ENCODE measurements at regions not wholly inside any gene's neighbourhood (a gene's known extent, or its start where the extent isn't known, plus 50 kb on each side); places are given as distances from the start of the nearest gene placed in this dataset.

GRCh38 chr6:91575032-91575431 is 988.2 kb upstream of the MAP3K7 start:
- no peak for TF ChIP-seq CTCF (IDR thresholded peaks at IDR 0.05)
- Histone ChIP-seq H3K27me3 (no peaks in the 10 kb centered on the region), H3K4me3 (no peak overlapping the region), H3K27ac (no peak overlapping the region), H3K36me3 (no peaks in the 10 kb centered on the region), H3K9me3 (no peaks in the 10 kb centered on the region), H3K4me1 (no peaks in the 10 kb centered on the region)
- no peak for DNase-seq (ENCODE audit: low spot score in 2 of 2)
- intact Hi-C loops (cut with DNase I): no loop called here

GRCh38 chr6:91573826-91574416 is 987.0 kb upstream of the MAP3K7 start:
- no peaks in the 10 kb centered on the region for H3K27me3 ChIP-seq
- H3K27ac ChIP-seq: no peak overlapping the region
- no peak for TF ChIP-seq CTCF (IDR thresholded peaks at IDR 0.05)
- no peaks in the 10 kb centered on the region for H3K9me3 ChIP-seq
- H3K36me3 ChIP-seq: no peaks in the 10 kb centered on the region
- H3K4me3 ChIP-seq: no peak overlapping the region
- no peaks in the 10 kb centered on the region for H3K4me1 ChIP-seq
- DNase-seq (ENCODE audit: low spot score in 2 of 2): no peak
- intact Hi-C loops (cut with DNase I): no loop called here

- H3K36me3 ChIP-seq: no peaks in the 10 kb centered on the region
- no peak for TF ChIP-seq CTCF (IDR thresholded peaks at IDR 0.05)
- DNase-seq (ENCODE audit: low spot score in 2 of 2): no peak
- no peak overlapping the region for H3K27ac ChIP-seq
- no peak overlapping the region for H3K4me3 ChIP-seq
- H3K9me3 ChIP-seq: no peaks in the 10 kb centered on the region
- H3K27me3 ChIP-seq: no peaks in the 10 kb centered on the region
- intact Hi-C loops (cut with DNase I): no loop called here
- no peaks in the 10 kb centered on the region for H3K4me1 ChIP-seq
Observed at GRCh38 chr6:91572878-91573277, 986.0 kb upstream of the MAP3K7 start.

GRCh38 chr6:91569071-91569470 is 982.2 kb upstream of the MAP3K7 start:
- Histone ChIP-seq H3K36me3 (no peaks in the 10 kb centered on the region), H3K27ac (no peak overlapping the region), H3K27me3 (no peaks in the 10 kb centered on the region), H3K9me3 (peaks cover 0 to 5% of the 10 kb centered on the region in 2 donors), H3K4me3 (no peak overlapping the region), H3K4me1 (no peaks in the 10 kb centered on the region)
- DNase-seq (ENCODE audit: low spot score in 2 of 2): no peak
- no peak for TF ChIP-seq CTCF (IDR thresholded peaks at IDR 0.05)
- intact Hi-C loops (cut with DNase I): no loop called here

- Histone ChIP-seq H3K4me1 (no peaks in the 10 kb centered on the region), H3K36me3 (no peaks in the 10 kb centered on the region), H3K9me3 (peaks cover 0 to 5% of the 10 kb centered on the region in 2 donors), H3K4me3 (no peak overlapping the region), H3K27me3 (no peaks in the 10 kb centered on the region), H3K27ac (no peak overlapping the region)
- TF ChIP-seq CTCF (IDR thresholded peaks at IDR 0.05): no peak
- no peak for DNase-seq (ENCODE audit: low spot score in 2 of 2)
- intact Hi-C loops (cut with DNase I): no loop called here
Observed at GRCh38 chr6:91566467-91566866, 979.6 kb upstream of the MAP3K7 start.

GRCh38 chr6:91565207-91565606 is 978.3 kb upstream of the MAP3K7 start:
- Histone ChIP-seq H3K36me3 (no peaks in the 10 kb centered on the region), H3K27me3 (no peaks in the 10 kb centered on the region), H3K9me3 (peaks cover 0 to 11% of the 10 kb centered on the region in 2 donors), H3K4me1 (no peaks in the 10 kb centered on the region), H3K4me3 (no peak overlapping the region), H3K27ac (no peak overlapping the region)
- no peak for TF ChIP-seq CTCF (IDR thresholded peaks at IDR 0.05)
- intact Hi-C loops (cut with DNase I): no loop called here
- DNase-seq (ENCODE audit: low spot score in 2 of 2): no peak
